ENCODE measurements at regions not wholly inside any gene's neighbourhood (a gene's known extent, or its start where the extent isn't known, plus 50 kb on each side); places are given as distances from the start of the nearest gene placed in this dataset.

- DNase-seq, result no peak
These were observed 393.8 kb downstream of the ZNF385D start for GRCh38 chr3:21357241-21357640.

GRCh38 chr3:21356402-21356801, 394.6 kb downstream of the ZNF385D start:
- DNase-seq, result no peak

GRCh38 chr3:21345382-21345976, 405.5 kb downstream of the ZNF385D start:
- no peak for DNase-seq

- no peak for DNase-seq
These were observed 419.2 kb downstream of the ZNF385D start for GRCh38 chr3:21331857-21332256.

- DNase-seq, result no peak
These were observed 419.7 kb downstream of the ZNF385D start for GRCh38 chr3:21331321-21331720.

GRCh38 chr3:21330293-21330692, 420.7 kb downstream of the ZNF385D start:
- DNase-seq, result no peak

- no peak for DNase-seq
These were observed 422.2 kb downstream of the ZNF385D start for GRCh38 chr3:21328711-21329390.

DNA sequence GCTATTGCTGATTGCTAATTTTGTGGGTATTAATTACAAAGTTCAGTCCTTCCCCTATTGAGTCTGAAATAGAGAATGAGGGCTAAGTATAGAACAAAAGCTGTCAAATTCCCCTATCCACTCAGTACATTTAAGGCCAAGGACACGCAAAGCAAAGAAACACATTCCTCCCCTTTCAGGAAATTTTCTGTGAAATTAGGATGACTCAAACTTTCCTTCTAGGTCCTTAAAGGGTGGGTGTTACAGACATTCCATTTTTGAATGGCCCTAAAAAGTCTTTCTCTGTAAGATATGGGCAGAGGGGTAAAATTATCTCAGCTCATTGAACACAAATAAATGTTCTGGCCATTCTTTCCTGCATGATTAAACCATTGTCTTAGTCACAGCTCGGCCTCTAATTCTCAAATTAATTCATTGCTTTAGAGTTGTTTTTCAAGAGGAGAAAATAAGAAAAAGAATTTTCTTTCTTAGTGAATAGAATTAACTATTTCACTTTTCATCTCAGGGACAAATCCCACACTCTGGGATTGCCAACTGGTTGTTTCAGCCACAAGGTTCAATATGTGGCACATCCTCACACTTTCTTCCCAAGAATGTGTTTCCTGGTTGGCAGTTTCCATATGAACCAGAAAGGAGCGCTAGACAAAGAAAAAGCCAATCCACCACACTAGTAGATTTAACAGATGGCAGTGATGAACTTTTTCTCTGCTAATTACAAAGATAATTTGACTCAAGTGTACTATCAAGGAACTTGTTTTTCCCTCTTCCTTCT, 424.1 kb downstream of the ZNF385D start:
- DNase-seq, result no peak

GRCh38 chr3:21314688-21315087, 436.3 kb downstream of the ZNF385D start:
- DNase-seq, result no peak

- no peak for DNase-seq
These were observed 440.1 kb downstream of the ZNF385D start for GRCh38 chr3:21310891-21311290.

DNA sequence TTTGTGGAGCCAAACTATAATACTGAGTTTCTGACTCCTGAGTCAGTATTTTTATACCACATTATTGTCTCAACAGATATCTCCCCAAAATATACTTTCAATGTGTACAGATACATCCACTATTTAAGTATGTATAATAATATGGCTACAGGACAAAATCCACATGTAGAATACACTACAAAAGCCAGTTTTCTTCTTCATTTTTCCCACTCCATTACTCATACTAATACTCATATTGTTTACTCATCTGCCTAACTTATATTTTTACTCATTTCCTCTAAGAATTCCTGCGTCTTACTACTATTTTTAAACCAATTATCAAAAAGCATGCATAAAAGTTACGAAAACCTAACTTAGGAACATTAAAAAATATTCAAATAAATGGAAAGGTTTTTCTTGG, 440.8 kb downstream of the ZNF385D start:
- no peak for DNase-seq

DNA sequence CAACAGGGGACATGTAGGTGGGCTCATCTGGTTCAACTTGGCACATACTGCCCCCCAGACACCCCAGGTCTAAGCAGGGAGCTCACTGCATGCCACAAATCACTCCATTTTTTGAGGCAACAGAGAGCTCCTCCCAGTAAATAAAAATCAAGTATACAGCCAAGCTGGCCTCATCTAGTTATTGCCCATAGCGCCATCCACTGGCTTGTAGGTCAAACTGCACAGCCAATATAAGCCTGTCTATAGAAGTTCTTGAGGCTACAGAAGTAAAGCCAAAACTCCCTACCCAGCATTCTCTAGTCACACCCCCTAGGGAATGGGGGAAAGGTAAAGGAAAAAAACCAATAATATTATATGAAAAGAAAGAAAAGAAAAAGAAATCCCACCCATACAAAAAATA, 453.7 kb downstream of the ZNF385D start:
- DNase-seq, result no peak

- no peak for DNase-seq
These were observed 456.2 kb downstream of the ZNF385D start for GRCh38 chr3:21294768-21295167.

- DNase-seq, result no peak
These were observed 458.0 kb downstream of the ZNF385D start for GRCh38 chr3:21292971-21293370.

DNA sequence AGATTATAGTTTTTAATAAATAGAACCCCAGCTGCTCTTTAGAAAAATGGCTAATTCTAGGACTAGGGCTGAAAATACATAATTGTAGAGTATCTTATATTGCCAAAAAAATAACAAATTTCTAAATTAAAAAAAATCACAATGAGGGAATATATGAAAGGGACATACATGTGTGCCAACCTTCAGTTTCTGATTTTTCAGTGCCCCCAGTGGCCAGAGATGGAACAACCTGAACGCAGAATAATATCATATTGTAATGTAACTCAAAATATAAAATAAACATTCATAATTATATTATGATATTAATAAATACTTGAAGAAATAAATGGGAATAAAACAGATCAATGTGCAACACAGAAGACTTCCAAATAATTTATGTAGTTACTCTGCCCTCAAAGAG, 460.5 kb downstream of the ZNF385D start:
- no peak for DNase-seq

DNA sequence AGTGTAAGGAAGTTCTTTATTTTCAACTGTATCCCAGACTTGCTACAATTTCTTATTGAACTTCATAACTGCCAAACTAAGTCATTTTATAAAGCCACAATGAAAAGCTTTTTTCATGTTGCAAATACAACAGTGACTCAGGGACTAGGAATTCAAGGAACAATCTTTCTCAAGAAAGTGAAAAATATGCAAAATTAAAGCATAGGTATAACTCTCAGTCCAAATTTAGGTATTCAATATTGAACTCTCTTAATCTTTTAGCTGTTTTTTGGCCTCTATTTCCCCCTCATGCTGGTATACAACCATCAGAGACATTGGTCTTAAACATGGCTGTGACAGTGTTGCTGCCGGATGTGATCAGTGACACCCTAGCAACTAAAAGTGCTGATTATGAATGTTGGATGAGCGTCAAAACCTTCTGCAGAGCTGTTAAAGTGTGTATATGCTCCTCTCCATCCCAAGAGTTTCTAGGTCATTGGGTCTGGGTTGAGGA, 476.9 kb downstream of the ZNF385D start:
- DNase-seq, result no peak

DNA sequence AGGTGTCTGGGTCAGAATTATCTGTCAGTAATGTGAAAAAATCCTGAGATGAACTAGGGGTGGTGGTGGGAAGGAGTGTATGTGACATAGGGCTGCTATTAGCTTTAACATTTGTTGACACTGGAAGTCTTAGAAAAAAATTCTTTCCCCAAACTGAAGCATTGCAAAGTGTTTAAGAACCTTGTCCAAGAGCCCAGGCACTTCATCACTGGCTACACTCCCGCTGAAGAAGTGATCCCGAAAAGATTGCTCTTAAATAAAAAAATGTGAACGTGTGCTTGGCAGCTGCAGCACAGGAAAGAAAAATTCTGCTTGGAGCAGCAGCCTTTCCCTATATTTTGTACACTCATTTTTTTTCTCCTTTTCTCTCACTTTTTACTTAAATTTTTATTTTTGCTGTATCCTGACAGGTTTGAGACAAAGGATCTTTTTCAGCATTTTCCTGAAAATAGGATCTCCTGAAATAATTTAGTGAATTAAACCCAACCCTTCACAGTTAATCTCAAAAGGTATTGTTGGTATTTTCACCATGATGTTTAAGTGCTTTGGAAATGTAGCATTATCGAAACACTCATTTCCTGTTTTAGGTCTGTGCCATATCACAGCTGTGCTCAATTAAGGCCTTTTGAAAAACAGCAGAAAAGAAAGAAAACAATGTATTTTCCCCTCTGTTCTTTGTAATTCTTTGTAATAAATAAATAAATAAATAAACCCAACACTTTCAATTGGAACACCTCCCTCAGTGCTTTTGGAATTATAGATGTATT, 477.6 kb downstream of the ZNF385D start:
- DNase-seq, result no peak

- no peak for DNase-seq
These were observed 479.4 kb downstream of the ZNF385D start for GRCh38 chr3:21271606-21272016.

DNA sequence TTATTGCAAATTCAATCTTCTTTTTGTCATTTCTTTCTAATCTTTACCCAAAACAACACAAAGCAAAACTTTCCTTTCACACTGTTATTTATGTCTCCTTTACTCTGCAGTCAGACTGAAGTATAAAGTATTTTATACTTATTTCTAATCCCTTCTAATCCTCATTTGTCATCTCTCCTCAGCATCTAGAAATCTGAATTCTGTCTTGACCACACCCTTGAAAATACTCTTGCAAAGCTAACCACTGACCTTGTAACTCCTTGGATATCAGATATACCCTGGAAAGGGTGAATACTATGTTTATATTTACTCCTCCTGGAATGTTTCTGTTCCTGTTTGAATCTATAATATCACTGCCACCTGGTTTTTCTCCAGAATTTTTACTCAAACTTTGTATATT, 481.1 kb downstream of the ZNF385D start:
- DNase-seq, result no peak

- no peak for DNase-seq
These were observed 490.5 kb downstream of the ZNF385D start for GRCh38 chr3:21260507-21260906.

DNA sequence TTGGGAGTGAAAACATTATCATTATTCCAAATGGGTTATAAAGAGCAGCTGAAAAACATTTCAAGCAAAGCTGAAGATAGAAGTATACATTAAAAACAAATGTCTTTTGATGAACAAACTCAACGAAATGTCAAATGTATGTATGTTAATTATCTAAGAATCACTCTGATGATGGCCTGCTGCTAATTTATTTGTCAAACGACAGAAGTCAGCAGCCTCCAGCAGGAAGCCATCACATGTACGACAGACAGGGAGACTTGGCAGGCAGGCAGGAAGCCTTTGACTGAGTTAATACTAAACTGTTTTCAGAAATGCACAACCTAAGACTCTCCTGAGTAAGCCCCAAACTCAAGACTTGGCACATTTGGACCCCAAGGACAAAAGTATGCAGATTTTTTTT, 491.1 kb downstream of the ZNF385D start:
- DNase-seq, result no peak

DNA sequence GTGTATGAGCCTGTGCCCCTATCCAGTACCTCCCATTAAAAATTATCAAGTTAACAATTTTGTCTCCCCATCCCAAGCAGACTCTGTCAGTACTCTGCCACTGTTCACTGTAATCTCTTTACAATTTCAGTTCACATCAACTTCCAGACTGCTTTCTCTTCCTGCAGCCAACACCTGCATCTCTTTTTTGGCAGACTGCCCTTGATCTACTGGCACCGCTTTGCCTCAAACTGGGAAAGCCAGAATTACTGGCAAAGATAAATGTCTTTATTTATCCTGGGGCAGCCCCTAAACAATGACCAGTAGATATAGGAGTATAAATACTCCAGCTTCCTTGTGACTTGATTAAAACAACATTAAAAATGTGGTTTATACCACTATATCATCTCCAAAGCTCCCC, 494.1 kb downstream of the ZNF385D start:
- no peak for DNase-seq

DNA sequence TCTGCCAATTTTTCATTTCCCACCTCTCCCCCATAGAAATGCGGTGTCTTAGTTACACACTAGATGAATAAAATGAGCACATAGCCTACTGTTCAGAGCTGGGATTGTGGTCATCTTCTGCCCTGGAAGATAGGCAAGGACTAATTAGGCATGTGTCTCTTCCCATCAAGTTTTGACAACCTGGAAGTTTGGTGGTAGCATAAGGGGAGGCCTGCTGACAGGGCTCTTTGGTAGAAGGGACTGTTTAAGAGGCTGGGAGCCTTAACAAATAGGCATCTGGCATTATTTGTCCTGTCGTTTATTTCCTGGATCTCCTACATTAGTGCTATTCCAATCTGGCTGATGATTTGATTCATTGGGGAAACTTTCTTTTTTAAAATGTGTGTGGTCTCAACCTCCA, 512.3 kb downstream of the ZNF385D start:
- no peak for DNase-seq
